ENCODE measurements at regions not wholly inside any gene's neighbourhood (a gene's known extent, or its start where the extent isn't known, plus 50 kb on each side); places are given as distances from the start of the nearest gene placed in this dataset.

DNA sequence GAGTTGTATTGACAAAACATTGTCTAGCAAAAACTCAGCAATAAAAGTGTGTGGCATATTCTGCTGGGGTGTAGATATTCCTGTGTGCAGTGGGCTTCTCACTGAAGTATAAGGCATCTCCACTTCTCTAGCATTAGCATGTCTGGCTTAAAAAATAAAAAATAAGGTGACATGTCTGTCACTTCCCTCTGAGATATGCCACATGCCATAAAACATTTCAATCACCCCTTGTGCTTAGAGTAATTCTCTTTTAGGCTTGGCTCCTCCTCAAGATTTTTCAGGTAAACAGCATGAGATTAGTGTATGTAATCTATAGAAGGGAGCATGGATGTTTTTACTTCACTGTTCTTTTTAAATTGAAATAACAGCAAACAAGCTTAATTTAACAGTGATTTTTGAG lies 194.4 kb upstream of the SNX7 start:
- TF ChIP-seq TCF7 (IDR thresholded peaks at IDR 0.05; ENCODE audit: borderline replicate concordance) = no peak
- no peak for TF ChIP-seq SIN3A (IDR thresholded peaks at IDR 0.05; ENCODE audit: low read depth, low read length)
- TF ChIP-seq NR2C1 (IDR thresholded peaks at IDR 0.05) = no peak
- TF ChIP-seq, protein P1, sequence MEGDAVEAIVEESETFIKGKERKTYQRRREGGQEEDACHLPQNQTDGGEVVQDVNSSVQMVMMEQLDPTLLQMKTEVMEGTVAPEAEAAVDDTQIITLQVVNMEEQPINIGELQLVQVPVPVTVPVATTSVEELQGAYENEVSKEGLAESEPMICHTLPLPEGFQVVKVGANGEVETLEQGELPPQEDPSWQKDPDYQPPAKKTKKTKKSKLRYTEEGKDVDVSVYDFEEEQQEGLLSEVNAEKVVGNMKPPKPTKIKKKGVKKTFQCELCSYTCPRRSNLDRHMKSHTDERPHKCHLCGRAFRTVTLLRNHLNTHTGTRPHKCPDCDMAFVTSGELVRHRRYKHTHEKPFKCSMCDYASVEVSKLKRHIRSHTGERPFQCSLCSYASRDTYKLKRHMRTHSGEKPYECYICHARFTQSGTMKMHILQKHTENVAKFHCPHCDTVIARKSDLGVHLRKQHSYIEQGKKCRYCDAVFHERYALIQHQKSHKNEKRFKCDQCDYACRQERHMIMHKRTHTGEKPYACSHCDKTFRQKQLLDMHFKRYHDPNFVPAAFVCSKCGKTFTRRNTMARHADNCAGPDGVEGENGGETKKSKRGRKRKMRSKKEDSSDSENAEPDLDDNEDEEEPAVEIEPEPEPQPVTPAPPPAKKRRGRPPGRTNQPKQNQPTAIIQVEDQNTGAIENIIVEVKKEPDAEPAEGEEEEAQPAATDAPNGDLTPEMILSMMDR (IDR thresholded peaks at IDR 0.05 in 2 of 3, conservative IDR thresholded peaks at IDR 0.05 in 1 of 3; ENCODE audit: control insufficient read depth in 2 of 3, extremely low read depth in 1 of 3, insufficient read depth in 1 of 3, low read depth in 3 of 3, low read length in 3 of 3) = no peak
- TF ChIP-seq, protein P2, sequence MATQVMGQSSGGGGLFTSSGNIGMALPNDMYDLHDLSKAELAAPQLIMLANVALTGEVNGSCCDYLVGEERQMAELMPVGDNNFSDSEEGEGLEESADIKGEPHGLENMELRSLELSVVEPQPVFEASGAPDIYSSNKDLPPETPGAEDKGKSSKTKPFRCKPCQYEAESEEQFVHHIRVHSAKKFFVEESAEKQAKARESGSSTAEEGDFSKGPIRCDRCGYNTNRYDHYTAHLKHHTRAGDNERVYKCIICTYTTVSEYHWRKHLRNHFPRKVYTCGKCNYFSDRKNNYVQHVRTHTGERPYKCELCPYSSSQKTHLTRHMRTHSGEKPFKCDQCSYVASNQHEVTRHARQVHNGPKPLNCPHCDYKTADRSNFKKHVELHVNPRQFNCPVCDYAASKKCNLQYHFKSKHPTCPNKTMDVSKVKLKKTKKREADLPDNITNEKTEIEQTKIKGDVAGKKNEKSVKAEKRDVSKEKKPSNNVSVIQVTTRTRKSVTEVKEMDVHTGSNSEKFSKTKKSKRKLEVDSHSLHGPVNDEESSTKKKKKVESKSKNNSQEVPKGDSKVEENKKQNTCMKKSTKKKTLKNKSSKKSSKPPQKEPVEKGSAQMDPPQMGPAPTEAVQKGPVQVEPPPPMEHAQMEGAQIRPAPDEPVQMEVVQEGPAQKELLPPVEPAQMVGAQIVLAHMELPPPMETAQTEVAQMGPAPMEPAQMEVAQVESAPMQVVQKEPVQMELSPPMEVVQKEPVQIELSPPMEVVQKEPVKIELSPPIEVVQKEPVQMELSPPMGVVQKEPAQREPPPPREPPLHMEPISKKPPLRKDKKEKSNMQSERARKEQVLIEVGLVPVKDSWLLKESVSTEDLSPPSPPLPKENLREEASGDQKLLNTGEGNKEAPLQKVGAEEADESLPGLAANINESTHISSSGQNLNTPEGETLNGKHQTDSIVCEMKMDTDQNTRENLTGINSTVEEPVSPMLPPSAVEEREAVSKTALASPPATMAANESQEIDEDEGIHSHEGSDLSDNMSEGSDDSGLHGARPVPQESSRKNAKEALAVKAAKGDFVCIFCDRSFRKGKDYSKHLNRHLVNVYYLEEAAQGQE (IDR thresholded peaks at IDR 0.05; ENCODE audit: low read depth, low read length) = no peak
- TF ChIP-seq FOXK2 (IDR thresholded peaks at IDR 0.05) = no peak
- no peak for TF ChIP-seq CBFB (IDR thresholded peaks at IDR 0.05; ENCODE audit: low read depth)
- TF ChIP-seq, protein P3, sequence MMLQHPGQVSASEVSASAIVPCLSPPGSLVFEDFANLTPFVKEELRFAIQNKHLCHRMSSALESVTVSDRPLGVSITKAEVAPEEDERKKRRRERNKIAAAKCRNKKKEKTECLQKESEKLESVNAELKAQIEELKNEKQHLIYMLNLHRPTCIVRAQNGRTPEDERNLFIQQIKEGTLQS (IDR thresholded peaks at IDR 0.05; ENCODE audit: borderline replicate concordance, extremely low read depth, low read depth, low read length) = no peak

Measured in GM12878 (cell line).